ENCODE measurements at regions not wholly inside any gene's neighbourhood (a gene's known extent, or its start where the extent isn't known, plus 50 kb on each side); places are given as distances from the start of the nearest gene placed in this dataset.

GRCh38 chr2:134154246-134154645 lies 99.6 kb upstream of the MGAT5 start:
- TF ChIP-seq CTCF (IDR thresholded peaks at IDR 0.05) (no peak), POLR2A (IDR thresholded peaks at IDR 0.05) (no peak)
